Hepatocyte (in vitro differentiated cells): ENCODE measurements at regions not wholly inside any gene's neighbourhood (a gene's known extent, or its start where the extent isn't known, plus 50 kb on each side); places are given as distances from the start of the nearest gene placed in this dataset.

Experiments used
- DNase-seq: peaks from one replicate; pipeline ENCODE4 v3.0.0-alpha.2; 2016; ENCODE audit warnings: low spot score
- H2AFZ ChIP-seq: fragments of 200-600 bp; sonication (generic); 2 replicates; pipeline ENCODE4 v1.6.0; 2016; ENCODE audit warnings: antibody characterized with exemption, mild to moderate bottlenecking
- H3K27ac ChIP-seq: fragments of 200-600 bp; sonication (generic); 2 replicates; pipeline ENCODE4 v1.5.1; 2016; ENCODE audit warnings: mild to moderate bottlenecking
- H3K27me3 ChIP-seq: fragments of 200-600 bp; sonication (generic); 2 replicates; pipeline ENCODE4 v1.6.1; 2016
- H3K36me3 ChIP-seq: fragments of 200-600 bp; sonication (generic); replicated peaks from 2 replicates; pipeline ENCODE4 v1.5.1; 2016; ENCODE audit warnings: low read depth; ENCODE audit not compliant: insufficient read depth
- H3K4me1 ChIP-seq: fragments of 200-600 bp; sonication (generic); 2 replicates; pipeline ENCODE4 v1.5.1; 2016; ENCODE audit warnings: mild to moderate bottlenecking, moderate library complexity; ENCODE audit not compliant: insufficient read depth
- H3K4me2 ChIP-seq: fragments of 200-600 bp; sonication (generic); 2 replicates; pipeline ENCODE4 v1.6.0; 2016
- H3K4me3 ChIP-seq: fragments of 200-600 bp; sonication (generic); 2 replicates; pipeline ENCODE4 v1.5.1; 2016; ENCODE audit warnings: mild to moderate bottlenecking
- H3K79me2 ChIP-seq: fragments of 200-600 bp; sonication (generic); 2 replicates; pipeline ENCODE4 v1.6.0; 2017; ENCODE audit warnings: mild to moderate bottlenecking
- H3K9me2 ChIP-seq: fragments of 200-600 bp; sonication (generic); replicated peaks from 2 replicates; pipeline ENCODE4 v1.6.0; 2017; ENCODE audit warnings: mild to moderate bottlenecking; ENCODE audit not compliant: insufficient read depth
- H3K9me3 ChIP-seq: fragments of 200-600 bp; sonication (generic); 2 replicates; pipeline ENCODE4 v1.5.1; 2016; ENCODE audit warnings: low read depth, mild to moderate bottlenecking
- H4K20me1 ChIP-seq: fragments of 200-600 bp; sonication (generic); 2 replicates; pipeline ENCODE4 v1.6.0; 2016; ENCODE audit warnings: mild to moderate bottlenecking; ENCODE audit not compliant: insufficient read depth, poor library complexity, severe bottlenecking
- EZH2 ChIP-seq: fragments of 200-600 bp; sonication (generic); IDR thresholded peaks from 2 replicates; pipeline ENCODE4 v1.6.1; 2016; ENCODE audit warnings: antibody characterized with exemption, mild to moderate bottlenecking, borderline replicate concordance
- EZH2phosphoT487 ChIP-seq: fragments of 200-600 bp; sonication (generic); IDR thresholded peaks from one replicate; pipeline ENCODE4 v1.6.1; 2018; ENCODE audit warnings: antibody characterized with exemption, mild to moderate bottlenecking, low read depth, moderate library complexity; ENCODE audit not compliant: unreplicated experiment, severe bottlenecking
- WGBS: methylation state at CpG from one replicate; pipeline ENCODE4 v1.1.6; 2016; ENCODE audit warnings: low lambda C conversion rate; ENCODE audit errors: missing lambda C conversion rate; 5-methylcytosine and 5-hydroxymethylcytosine counted together
- TF ChIP-seq, protein P1 (sequence below): fragments of 200-600 bp; sonication (generic); IDR thresholded peaks from 2 replicates; pipeline ENCODE4 v1.5.1; 2016; ENCODE audit warnings: antibody characterized with exemption, mild to moderate bottlenecking; ENCODE audit not compliant: poor library complexity

GRCh38 chr7:42687211-42688055 lies 224.4 kb downstream of the C7orf25 start:
- Histone ChIP-seq H3K4me1 (no peaks in the 10 kb centered on the region), H3K27me3 (peaks cover 7% of the 10 kb centered on the region), H3K9me2 (no peaks in the 10 kb centered on the region), H3K27ac (no peak overlapping the region), H3K4me2 (no peak overlapping the region), H4K20me1 (no peaks in the 10 kb centered on the region), H3K4me3 (no peak overlapping the region), H3K79me2 (no peaks in the 10 kb centered on the region), H2AFZ (no peak overlapping the region), H3K9me3 (no peaks in the 10 kb centered on the region), H3K36me3 (no peaks in the 10 kb centered on the region)
- DNase-seq, result no peak
- 80% methylated on average over 9 of the region's 9 CpGs for WGBS
- no peak for TF ChIP-seq EZH2phosphoT487
- TF ChIP-seq, protein P1, sequence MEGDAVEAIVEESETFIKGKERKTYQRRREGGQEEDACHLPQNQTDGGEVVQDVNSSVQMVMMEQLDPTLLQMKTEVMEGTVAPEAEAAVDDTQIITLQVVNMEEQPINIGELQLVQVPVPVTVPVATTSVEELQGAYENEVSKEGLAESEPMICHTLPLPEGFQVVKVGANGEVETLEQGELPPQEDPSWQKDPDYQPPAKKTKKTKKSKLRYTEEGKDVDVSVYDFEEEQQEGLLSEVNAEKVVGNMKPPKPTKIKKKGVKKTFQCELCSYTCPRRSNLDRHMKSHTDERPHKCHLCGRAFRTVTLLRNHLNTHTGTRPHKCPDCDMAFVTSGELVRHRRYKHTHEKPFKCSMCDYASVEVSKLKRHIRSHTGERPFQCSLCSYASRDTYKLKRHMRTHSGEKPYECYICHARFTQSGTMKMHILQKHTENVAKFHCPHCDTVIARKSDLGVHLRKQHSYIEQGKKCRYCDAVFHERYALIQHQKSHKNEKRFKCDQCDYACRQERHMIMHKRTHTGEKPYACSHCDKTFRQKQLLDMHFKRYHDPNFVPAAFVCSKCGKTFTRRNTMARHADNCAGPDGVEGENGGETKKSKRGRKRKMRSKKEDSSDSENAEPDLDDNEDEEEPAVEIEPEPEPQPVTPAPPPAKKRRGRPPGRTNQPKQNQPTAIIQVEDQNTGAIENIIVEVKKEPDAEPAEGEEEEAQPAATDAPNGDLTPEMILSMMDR, result no peak
- TF ChIP-seq EZH2, result no peak

DNA sequence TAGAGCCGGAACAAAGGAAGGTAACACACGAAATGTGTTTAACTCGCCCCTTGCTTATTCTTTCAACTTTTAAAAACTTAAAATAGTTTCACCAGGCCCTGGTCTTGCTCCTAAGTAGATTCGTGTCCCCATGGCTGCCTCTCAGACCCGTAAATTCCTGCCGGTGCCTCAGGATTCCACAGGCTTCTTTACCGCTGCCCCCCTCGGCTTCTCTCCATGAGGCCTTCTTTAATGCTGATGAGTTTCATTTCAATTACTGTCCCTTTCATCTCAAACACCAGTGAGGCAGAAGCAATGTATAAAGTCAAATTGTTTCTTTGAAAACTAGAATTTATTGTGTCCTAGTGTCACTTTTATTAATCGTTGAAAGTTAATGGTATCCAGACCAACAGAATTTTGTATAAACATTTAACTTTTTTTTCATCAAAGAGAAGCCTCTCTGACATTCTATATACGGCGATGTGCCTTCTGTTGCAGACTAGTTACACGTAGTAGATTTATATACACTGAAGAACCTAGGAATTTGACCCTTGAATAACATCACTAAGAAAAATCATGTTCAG lies 225.2 kb downstream of the C7orf25 start:
- Histone ChIP-seq H3K27me3 (peaks cover 7% of the 10 kb centered on the region), H4K20me1 (no peaks in the 10 kb centered on the region), H3K9me3 (no peaks in the 10 kb centered on the region), H3K36me3 (no peaks in the 10 kb centered on the region), H3K79me2 (no peaks in the 10 kb centered on the region), H3K27ac (no peak overlapping the region), H2AFZ (no peak overlapping the region), H3K4me3 (no peak overlapping the region), H3K4me1 (no peaks in the 10 kb centered on the region), H3K4me2 (no peak overlapping the region), H3K9me2 (no peaks in the 10 kb centered on the region)
- 45% methylated on average over 12 of the region's 12 CpGs for WGBS
- TF ChIP-seq, protein P1, result no peak
- no peak for TF ChIP-seq EZH2
- TF ChIP-seq EZH2phosphoT487, result no peak
- no peak for DNase-seq

DNA sequence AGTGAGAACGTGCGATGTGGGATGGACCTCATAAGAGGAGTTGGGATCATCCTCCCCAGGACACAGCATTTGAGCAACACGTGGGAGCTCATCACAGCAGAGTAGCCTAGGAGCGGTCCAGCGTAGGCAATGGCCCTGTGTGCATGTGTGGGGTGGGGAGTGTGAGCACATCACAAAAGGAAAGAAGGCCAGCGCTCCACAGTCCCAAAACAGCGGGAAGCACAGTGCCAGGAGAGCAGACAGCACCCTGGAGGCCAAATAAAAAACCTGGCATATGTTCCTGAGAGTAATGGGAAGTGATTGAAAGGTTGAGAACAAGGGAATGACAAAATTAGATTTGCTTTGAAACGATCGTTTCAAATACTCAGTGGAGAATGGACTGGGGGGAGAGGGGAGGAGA lies 226.0 kb downstream of the C7orf25 start:
- no peak for DNase-seq
- no peak overlapping the region for H3K4me2 ChIP-seq

More for the DNA sequence above, 226.0 kb downstream of the C7orf25 start:
- Histone ChIP-seq H3K4me1 (no peaks in the 10 kb centered on the region), H3K79me2 (no peaks in the 10 kb centered on the region), H3K27ac (no peak overlapping the region), H2AFZ (no peak overlapping the region), H3K4me3 (no peak overlapping the region), H4K20me1 (no peaks in the 10 kb centered on the region), H3K9me2 (no peaks in the 10 kb centered on the region), H3K27me3 (peaks cover 7% of the 10 kb centered on the region), H3K36me3 (no peaks in the 10 kb centered on the region), H3K9me3 (no peaks in the 10 kb centered on the region)
- TF ChIP-seq EZH2 (no peak), EZH2phosphoT487 (no peak)
- TF ChIP-seq, protein P1, result no peak
- 67% methylated on average over 9 of the region's 9 CpGs for WGBS
